C4-2B (cell line): ENCODE measurements at regions not wholly inside any gene's neighbourhood (a gene's known extent, or its start where the extent isn't known, plus 50 kb on each side); places are given as distances from the start of the nearest gene placed in this dataset.

Experiments
- ZFX ChIP-seq: fragments of 450-650 bp; IDR thresholded peaks from 2 replicates; pipeline ENCODE4 v1.6.1; 2017
- TF ChIP-seq, protein P1 (sequence below): fragments of 450-650 bp; conservative IDR thresholded peaks from 2 replicates; pipeline ENCODE4 v1.5.1; 2017; ENCODE audit warnings: mild to moderate bottlenecking

DNA sequence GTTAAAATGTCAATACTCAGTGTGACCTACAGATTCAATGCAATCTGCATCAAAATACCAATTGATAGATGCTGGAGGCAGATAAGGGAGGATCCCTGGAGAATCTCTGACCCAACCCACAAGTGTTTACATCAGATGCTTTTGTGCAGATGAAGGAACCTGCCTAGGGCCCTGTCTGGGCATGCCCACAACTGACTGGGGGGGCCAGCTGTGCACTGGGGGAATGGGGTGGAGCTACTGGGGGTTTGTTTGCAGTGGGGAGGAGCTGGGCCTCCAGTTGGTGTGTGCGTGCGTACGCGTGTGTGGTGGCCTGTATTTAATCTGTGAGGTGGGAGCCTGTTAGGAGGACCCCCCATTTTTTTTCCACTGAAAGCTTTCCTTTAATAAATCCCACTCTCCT is 244.9 kb downstream of the TRIM36 start:
- TF ChIP-seq, protein P1, sequence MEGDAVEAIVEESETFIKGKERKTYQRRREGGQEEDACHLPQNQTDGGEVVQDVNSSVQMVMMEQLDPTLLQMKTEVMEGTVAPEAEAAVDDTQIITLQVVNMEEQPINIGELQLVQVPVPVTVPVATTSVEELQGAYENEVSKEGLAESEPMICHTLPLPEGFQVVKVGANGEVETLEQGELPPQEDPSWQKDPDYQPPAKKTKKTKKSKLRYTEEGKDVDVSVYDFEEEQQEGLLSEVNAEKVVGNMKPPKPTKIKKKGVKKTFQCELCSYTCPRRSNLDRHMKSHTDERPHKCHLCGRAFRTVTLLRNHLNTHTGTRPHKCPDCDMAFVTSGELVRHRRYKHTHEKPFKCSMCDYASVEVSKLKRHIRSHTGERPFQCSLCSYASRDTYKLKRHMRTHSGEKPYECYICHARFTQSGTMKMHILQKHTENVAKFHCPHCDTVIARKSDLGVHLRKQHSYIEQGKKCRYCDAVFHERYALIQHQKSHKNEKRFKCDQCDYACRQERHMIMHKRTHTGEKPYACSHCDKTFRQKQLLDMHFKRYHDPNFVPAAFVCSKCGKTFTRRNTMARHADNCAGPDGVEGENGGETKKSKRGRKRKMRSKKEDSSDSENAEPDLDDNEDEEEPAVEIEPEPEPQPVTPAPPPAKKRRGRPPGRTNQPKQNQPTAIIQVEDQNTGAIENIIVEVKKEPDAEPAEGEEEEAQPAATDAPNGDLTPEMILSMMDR = no peak
- TF ChIP-seq ZFX = no peak
